GM21619 (cell line): ENCODE measurements at regions not wholly inside any gene's neighbourhood (a gene's known extent, or its start where the extent isn't known, plus 50 kb on each side); places are given as distances from the start of the nearest gene placed in this dataset.

Experiments
- ATAC-seq: cut with Tn5 transposase; IDR thresholded peaks from one replicate; pipeline ENCODE4 v1.9.1; 2021; ENCODE audit not compliant: unreplicated experiment

GRCh38 chr11:107151158-107151557 lies 132.9 kb upstream of the GUCY1A2 start:
- ATAC-seq: no peak

GRCh38 chr11:107140983-107141382 lies 122.7 kb upstream of the GUCY1A2 start:
- no peak for ATAC-seq

DNA sequence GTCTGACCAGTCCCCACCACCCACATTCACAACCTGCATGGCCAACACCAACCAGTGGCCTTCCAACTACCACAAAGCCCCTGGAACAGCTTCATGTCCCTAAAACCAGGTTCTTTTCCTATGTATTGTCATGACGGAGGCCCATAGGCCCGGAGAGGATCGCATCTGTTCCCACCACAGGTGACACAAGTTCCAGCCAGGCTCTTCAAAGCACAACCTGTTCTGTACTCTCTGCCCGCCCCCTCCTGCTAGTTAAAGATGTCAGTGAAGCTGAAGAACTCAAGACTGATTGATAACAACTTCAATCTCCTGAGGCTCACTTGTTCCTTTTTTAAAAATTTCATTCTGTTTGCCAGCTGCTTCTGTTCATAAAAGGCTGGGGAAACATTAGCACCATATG lies 121.1 kb upstream of the GUCY1A2 start:
- no peak for ATAC-seq

GRCh38 chr11:107136892-107137291 lies 118.6 kb upstream of the GUCY1A2 start:
- ATAC-seq: no peak

DNA sequence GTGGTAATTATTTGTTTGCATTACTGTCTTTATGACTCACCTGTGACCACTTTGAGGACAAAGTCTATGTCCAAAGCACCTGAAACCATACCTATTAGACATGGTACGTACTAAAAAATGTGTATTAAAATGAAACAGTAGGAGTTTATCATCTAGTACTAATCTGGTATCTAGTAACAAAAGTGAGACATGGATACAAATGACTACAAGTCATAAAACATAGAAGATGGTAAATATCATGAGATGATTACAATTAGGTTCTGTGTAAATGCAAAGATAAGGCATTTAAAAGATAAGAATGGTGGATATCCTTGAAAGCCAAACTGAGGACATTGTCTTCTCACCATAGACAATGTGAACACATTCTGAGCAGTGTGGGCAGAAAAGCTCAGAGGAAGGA lies 113.5 kb upstream of the GUCY1A2 start:
- no peak for ATAC-seq

DNA sequence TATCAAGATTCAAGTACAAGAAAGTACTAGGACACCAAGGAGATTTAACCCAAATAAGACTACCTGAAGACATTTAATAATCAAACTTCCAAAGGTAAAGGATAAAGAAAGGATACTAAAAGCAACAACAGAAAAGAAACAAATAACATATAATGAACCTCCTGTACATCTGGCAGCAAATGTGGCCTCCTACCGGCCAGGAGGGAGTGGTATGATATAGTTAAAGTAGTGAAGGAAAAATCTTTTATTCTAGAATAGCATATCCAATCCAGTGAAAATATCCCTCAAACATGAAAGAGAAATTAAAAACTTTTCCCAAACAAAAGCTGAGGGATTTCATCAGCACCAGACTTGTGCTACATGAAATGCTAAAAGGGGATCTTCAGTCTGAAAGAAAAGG lies 104.7 kb upstream of the GUCY1A2 start:
- ATAC-seq: no peak

- no peak for ATAC-seq
Observed at GRCh38 chr11:107118025-107118720, 99.9 kb upstream of the GUCY1A2 start.

GRCh38 chr11:107116358-107116757 lies 98.1 kb upstream of the GUCY1A2 start:
- no peak for ATAC-seq

DNA sequence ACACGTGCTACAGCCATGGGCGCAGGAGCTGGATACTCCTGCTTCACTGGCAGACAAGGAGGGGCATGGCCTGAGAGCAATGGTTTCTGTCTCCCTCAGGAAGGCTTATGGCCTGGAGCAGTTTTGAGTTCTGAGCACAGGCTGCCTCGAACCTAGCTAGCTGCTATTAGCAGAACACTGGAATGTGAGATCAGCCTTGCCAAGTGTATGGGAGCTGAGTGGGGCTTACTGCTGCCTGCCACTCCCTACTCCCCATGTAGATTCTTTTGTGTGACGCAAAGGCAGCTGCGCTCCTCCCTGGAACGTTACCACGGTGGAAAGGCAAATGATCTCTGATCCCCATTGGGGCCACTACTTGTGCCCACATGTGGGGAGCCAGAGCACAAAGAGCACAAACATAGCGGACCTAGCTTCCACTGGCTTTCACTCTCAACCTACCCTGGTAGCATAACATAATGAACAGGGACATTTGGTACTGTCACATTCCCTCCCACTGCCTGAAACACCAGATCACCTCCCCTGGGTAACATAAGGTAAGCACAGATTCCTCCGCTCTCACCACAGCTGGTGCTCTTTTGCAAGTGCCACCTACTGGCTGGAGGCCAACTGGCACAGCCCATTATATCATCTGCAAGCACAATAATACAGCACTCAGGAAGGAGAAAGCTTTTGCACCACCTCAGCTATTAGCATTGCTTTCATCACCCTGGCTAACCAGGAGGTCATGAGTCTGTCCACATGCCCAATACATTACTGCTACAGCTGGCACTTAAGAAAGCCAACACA lies 84.6 kb upstream of the GUCY1A2 start:
- no peak for ATAC-seq

DNA sequence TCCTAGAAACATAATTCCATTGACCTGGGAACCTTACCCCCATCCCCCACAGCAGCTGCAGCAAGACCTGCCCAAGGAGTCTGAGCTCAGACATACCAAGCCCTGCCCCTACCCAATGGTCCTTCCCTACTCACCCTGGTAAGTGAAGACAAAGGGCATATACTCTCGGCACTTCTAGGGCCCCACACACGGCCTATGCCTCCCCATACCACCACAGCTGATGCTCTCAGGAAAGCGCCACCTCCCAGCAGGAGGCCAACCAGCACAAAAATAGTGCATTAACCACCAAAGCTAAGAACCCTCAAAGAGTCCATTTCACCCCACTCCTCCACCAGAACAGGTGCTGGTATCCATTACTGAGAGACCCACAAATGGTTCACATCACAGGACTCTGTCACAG lies 74.4 kb upstream of the GUCY1A2 start:
- no peak for ATAC-seq

DNA sequence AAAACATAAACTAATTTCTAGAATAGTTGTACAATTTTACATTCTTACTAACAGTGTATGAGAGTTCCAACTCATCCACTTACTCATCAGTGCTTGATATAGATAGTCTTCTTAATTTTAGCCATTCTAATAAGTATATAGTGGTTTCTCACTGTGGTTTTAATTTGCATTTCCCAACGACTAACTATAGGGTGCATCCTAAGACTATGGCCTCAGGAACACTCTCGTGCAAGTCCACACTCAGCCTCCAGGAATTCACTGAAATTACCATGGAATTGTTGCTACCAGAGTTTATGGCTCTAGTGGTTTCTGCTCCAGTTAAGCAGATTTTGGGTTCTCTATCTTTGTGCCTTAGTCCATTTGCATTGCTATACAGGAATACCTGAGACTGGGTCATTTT lies 60.1 kb upstream of the GUCY1A2 start:
- ATAC-seq: no peak

DNA sequence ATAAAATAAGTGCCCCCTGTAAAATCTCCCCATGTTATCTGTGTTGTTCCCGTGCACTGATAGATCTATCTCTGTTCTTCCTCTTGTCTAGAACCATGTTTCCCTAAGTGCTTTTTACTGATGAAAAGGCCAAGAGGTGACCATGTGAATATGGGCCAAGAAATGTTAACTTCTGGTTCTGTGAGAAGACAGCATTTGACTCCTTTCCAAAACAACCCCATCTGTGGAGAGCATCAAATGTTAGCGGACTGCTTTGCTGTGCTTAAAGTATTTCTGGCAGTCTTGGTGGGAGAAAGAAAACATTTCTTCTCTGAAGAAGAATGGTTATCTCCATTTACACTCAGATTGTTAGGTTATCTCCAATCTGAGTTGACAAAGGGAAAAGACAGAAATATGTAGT lies 58.6 kb upstream of the GUCY1A2 start:
- ATAC-seq: no peak

GRCh38 chr11:107071129-107071528 lies 52.9 kb upstream of the GUCY1A2 start:
- no peak for ATAC-seq
